GM21360 (cell line): ENCODE measurements at regions not wholly inside any gene's neighbourhood (a gene's known extent, or its start where the extent isn't known, plus 50 kb on each side); places are given as distances from the start of the nearest gene placed in this dataset.

Source experiments
- ATAC-seq: cut with Tn5 transposase; IDR thresholded peaks from one replicate; pipeline ENCODE4 v1.9.1; 2021; ENCODE audit warnings: mild to moderate bottlenecking, moderate library complexity; ENCODE audit not compliant: unreplicated experiment

GRCh38 chr11:111148953-111149352 is 96.6 kb upstream of the POU2AF2 start:
- ATAC-seq, result no peak

- ATAC-seq, result no peak
Observed at GRCh38 chr11:111148121-111148520, 97.4 kb upstream of the POU2AF2 start.

- no peak for ATAC-seq
Observed at GRCh38 chr11:111137846-111138245, 107.7 kb upstream of the POU2AF2 start.

- no peak for ATAC-seq
Observed at GRCh38 chr11:111135778-111136570, 109.6 kb upstream of the POU2AF2 start.

GRCh38 chr11:111135101-111135500 is 110.4 kb upstream of the POU2AF2 start:
- no peak for ATAC-seq

GRCh38 chr11:111128076-111128870 is 117.3 kb upstream of the POU2AF2 start:
- ATAC-seq, result no peak

- no peak for ATAC-seq
Observed at GRCh38 chr11:111124724-111125123, 120.8 kb upstream of the POU2AF2 start.

GRCh38 chr11:111123463-111124398 is 121.8 kb upstream of the POU2AF2 start:
- no peak for ATAC-seq

GRCh38 chr11:111120696-111121302 is 124.7 kb upstream of the POU2AF2 start:
- no peak for ATAC-seq

- no peak for ATAC-seq
Observed at GRCh38 chr11:111120161-111120560, 125.4 kb upstream of the POU2AF2 start.

- ATAC-seq, result no peak
Observed at GRCh38 chr11:111119751-111120150, 125.8 kb upstream of the POU2AF2 start.

- no peak for ATAC-seq
Observed at GRCh38 chr11:111115890-111116289, 129.6 kb upstream of the POU2AF2 start.

GRCh38 chr11:111114091-111114490 is 131.4 kb upstream of the POU2AF2 start:
- ATAC-seq, result no peak

GRCh38 chr11:111112614-111113013 is 132.9 kb upstream of the POU2AF2 start:
- ATAC-seq, result no peak

- ATAC-seq, result no peak
Observed at GRCh38 chr11:111107501-111107900, 138.0 kb upstream of the POU2AF2 start.

GRCh38 chr11:111106641-111107040 is 138.9 kb upstream of the POU2AF2 start:
- no peak for ATAC-seq

GRCh38 chr11:111105566-111105965 is 140.0 kb upstream of the POU2AF2 start:
- no peak for ATAC-seq

GRCh38 chr11:111104185-111104584 is 141.3 kb upstream of the POU2AF2 start:
- no peak for ATAC-seq

- no peak for ATAC-seq
Observed at GRCh38 chr11:111101881-111102280, 143.6 kb upstream of the POU2AF2 start.

- no peak for ATAC-seq
Observed at GRCh38 chr11:111099028-111099713, 146.4 kb upstream of the POU2AF2 start.
